ENCODE measurements at regions not wholly inside any gene's neighbourhood (a gene's known extent, or its start where the extent isn't known, plus 50 kb on each side); places are given as distances from the start of the nearest gene placed in this dataset.

DNA sequence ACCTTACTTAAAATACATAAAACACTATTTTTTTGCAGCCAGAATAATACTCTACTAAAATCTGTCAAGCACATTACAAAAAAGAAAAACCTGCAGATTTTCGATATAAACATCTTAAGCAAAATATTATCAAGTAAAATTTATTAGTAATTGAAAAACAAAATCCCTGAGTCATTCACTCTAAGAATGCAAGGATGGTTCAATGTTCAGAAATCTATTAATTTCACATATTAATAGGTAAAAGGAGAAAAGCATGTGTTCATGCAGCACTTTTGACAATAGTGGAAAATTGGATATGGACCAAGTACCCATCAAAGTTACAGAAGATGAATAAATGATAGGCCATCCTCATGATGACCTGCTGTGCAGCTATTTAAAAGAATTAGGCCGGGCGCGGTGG lies 66.2 kb upstream of the OTOS start:
- no peak for FAIRE-seq
- no peak for DNase-seq (ENCODE audit: insufficient read length, low spot score)
- TF ChIP-seq POLR2A (IDR thresholded peaks at IDR 0.05; ENCODE audit: low read depth, low read length) (no peak), TAF1 (IDR thresholded peaks at IDR 0.05; ENCODE audit: low read depth, low read length) (no peak)

- TF ChIP-seq TAF1 (IDR thresholded peaks at IDR 0.05; ENCODE audit: low read depth, low read length) (no peak), POLR2A (IDR thresholded peaks at IDR 0.05; ENCODE audit: low read depth, low read length) (no peak), SPI1 (IDR thresholded peaks at IDR 0.05; ENCODE audit: low read depth, low read length) (no peak), POU2F2 (IDR thresholded peaks at IDR 0.05; ENCODE audit: low read depth, low read length) (no peak)
- DNase-seq (ENCODE audit: insufficient read length, low spot score) (no peak), FAIRE-seq (no peak)
These were observed 67.2 kb upstream of the OTOS start for GRCh38 chr2:240207661-240208060.

- no peak for TF ChIP-seq POU2F2 (IDR thresholded peaks at IDR 0.05; ENCODE audit: low read depth, low read length)
- TF ChIP-seq PAX5 (IDR thresholded peaks at IDR 0.05; ENCODE audit: insufficient read depth, low read length, severe bottlenecking): no peak
- DNase-seq (ENCODE audit: insufficient read length, low spot score) (no peak), FAIRE-seq (no peak)
These were observed 67.6 kb upstream of the OTOS start for GRCh38 chr2:240208096-240208495.

DNA sequence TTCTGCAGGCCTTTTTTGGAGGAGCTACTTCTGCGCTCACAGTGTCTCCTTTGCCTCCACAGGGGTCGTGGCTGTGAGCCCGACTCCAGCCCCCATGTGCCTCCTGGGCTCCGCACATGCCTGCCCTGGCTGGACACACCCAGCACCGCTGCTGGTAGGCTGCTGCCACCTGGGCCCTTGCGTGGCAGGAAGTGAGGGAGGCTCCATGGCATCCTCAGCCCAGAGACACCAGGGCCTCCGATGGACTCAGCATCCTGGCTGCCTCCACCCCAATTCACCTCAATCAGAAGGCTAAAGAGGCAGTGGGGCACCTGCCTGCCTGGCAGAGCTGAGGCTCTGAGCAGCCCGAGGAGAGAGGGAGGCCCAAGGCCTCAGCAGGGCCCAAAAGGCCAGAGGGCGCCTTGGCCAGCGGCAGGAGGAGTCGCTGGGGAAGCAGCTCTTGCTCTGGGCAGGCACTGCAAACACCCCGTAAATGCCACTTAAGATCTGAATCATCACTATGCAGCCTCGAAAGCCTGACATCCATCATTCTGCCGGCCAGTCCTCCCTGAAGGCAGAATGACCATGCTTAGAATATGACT lies 68.3 kb upstream of the OTOS start:
- DNase-seq (ENCODE audit: insufficient read length, low spot score) (no peak), FAIRE-seq (no peak)
- TF ChIP-seq SPI1 (IDR thresholded peaks at IDR 0.05; ENCODE audit: low read depth, low read length) (no peak), PAX5 (IDR thresholded peaks at IDR 0.05; ENCODE audit: insufficient read depth, low read length, severe bottlenecking) (no peak)

- TF ChIP-seq TAF1 (IDR thresholded peaks at IDR 0.05; ENCODE audit: low read depth, low read length) (no peak), POU2F2 (IDR thresholded peaks at IDR 0.05; ENCODE audit: low read depth, low read length) (no peak), PAX5 (IDR thresholded peaks at IDR 0.05; ENCODE audit: insufficient read depth, low read length, severe bottlenecking) (no peak), SPI1 (IDR thresholded peaks at IDR 0.05; ENCODE audit: low read depth, low read length) (no peak), POLR2AphosphoS5 (IDR thresholded peaks at IDR 0.05; ENCODE audit: low read depth, low read length) (no peak), POLR2A (IDR thresholded peaks at IDR 0.05; ENCODE audit: low read depth, low read length) (no peak)
- no peak for FAIRE-seq
- DNase-seq (ENCODE audit: insufficient read length, low spot score): no peak
These were observed 69.0 kb upstream of the OTOS start for GRCh38 chr2:240209493-240209892.

- no peak for FAIRE-seq
- no peak for DNase-seq (ENCODE audit: insufficient read length, low spot score)
- no peak for TF ChIP-seq PAX5 (IDR thresholded peaks at IDR 0.05; ENCODE audit: insufficient read depth, low read length, severe bottlenecking)
- TF ChIP-seq TAF1 (IDR thresholded peaks at IDR 0.05; ENCODE audit: low read depth, low read length): no peak
- no peak for TF ChIP-seq POLR2AphosphoS5 (IDR thresholded peaks at IDR 0.05; ENCODE audit: low read depth, low read length)
- no peak for TF ChIP-seq SPI1 (IDR thresholded peaks at IDR 0.05; ENCODE audit: low read depth, low read length)
- no peak for TF ChIP-seq POU2F2 (IDR thresholded peaks at IDR 0.05; ENCODE audit: low read depth, low read length)
- no peak for TF ChIP-seq POLR2A (IDR thresholded peaks at IDR 0.05; ENCODE audit: low read depth, low read length)
These were observed 69.9 kb upstream of the OTOS start for GRCh38 chr2:240210198-240210965.

DNA sequence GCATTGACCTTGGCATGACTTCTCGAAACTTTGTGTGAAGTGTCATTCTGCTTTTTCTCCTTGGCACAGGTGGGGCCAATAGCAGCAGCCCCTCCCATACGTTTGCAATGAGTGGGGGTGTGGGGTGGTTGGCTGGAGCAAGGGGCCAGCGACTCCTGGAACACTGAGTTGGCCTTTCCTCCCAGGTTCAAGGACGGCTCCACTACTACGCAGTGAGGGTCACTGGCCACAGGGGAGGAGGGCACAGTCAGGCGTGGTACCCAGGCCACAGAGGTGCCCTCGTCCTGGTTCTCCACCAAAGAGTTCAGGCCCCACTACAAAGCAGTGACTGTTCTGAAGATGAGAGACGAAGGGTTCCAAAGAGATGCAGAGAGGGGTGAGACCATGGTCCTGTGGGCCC lies 70.6 kb upstream of the OTOS start:
- DNase-seq (ENCODE audit: insufficient read length, low spot score) (no peak), FAIRE-seq (no peak)
- TF ChIP-seq SPI1 (IDR thresholded peaks at IDR 0.05; ENCODE audit: low read depth, low read length) (no peak), POLR2A (IDR thresholded peaks at IDR 0.05; ENCODE audit: low read depth, low read length) (no peak), POU2F2 (IDR thresholded peaks at IDR 0.05; ENCODE audit: low read depth, low read length) (no peak), POLR2AphosphoS5 (IDR thresholded peaks at IDR 0.05; ENCODE audit: low read depth, low read length) (no peak), PAX5 (IDR thresholded peaks at IDR 0.05; ENCODE audit: insufficient read depth, low read length, severe bottlenecking) (no peak), TAF1 (IDR thresholded peaks at IDR 0.05; ENCODE audit: low read depth, low read length) (no peak)

DNA sequence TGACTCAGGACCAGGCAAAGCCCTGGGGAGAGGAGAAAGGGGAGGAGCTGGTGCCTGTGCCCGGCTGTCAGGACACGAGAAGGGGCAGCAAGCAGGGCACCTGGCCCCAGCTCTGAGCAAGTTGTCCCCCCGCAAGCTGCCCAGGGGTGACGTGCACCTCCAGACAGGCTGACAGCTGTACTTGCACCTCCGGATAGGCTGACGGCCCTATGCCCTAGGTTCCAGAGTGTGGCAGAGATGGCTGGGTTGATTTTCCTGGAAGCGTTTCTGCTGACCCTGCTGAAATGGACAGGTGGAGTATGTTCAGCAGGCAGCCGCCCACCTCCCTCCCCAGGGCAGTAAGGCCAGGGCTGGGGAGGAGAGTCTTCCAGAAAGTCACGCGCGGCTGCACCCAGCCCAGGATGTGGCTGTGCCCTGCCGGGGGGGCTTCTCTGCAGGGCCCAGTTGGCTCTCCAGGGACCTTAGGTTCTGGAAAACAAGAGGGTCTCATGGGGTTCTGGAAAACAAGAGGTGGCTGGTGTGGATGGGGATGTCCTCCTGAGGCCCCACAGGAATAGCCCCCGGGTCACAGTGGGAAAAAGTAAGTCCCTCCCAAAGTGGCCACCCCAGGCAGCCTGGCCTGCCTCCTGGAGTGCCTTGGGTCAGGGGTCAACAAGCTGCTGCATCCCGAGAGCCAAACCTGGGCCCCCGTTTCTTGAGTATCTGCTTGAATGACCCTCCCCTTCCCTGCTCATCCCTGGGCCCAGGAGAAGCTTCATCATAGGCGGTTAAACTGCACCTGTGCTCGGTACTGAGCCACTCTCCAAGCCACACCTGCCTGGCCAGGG lies 71.4 kb upstream of the OTOS start:
- no peak for TF ChIP-seq POLR2AphosphoS5 (IDR thresholded peaks at IDR 0.05; ENCODE audit: low read depth, low read length)
- no peak for TF ChIP-seq TAF1 (IDR thresholded peaks at IDR 0.05; ENCODE audit: low read depth, low read length)
- TF ChIP-seq POLR2A (IDR thresholded peaks at IDR 0.05; ENCODE audit: low read depth, low read length): no peak
- TF ChIP-seq PAX5 (IDR thresholded peaks at IDR 0.05; ENCODE audit: insufficient read depth, low read length, severe bottlenecking): no peak
- no peak for TF ChIP-seq POU2F2 (IDR thresholded peaks at IDR 0.05; ENCODE audit: low read depth, low read length)
- no peak for TF ChIP-seq SPI1 (IDR thresholded peaks at IDR 0.05; ENCODE audit: low read depth, low read length)
- FAIRE-seq (no peak), DNase-seq (ENCODE audit: insufficient read length, low spot score) (no peak)

GRCh38 chr2:240212425-240213225 lies 72.2 kb upstream of the OTOS start:
- TF ChIP-seq SPI1 (IDR thresholded peaks at IDR 0.05; ENCODE audit: low read depth, low read length) (no peak), PAX5 (IDR thresholded peaks at IDR 0.05; ENCODE audit: insufficient read depth, low read length, severe bottlenecking) (no peak), TAF1 (IDR thresholded peaks at IDR 0.05; ENCODE audit: low read depth, low read length) (no peak), POLR2A (IDR thresholded peaks at IDR 0.05; ENCODE audit: low read depth, low read length) (no peak), POLR2AphosphoS5 (IDR thresholded peaks at IDR 0.05; ENCODE audit: low read depth, low read length) (no peak), POU2F2 (IDR thresholded peaks at IDR 0.05; ENCODE audit: low read depth, low read length) (no peak)
- DNase-seq (ENCODE audit: insufficient read length, low spot score): no peak
- FAIRE-seq: no peak
